GM18870 (cell line): ENCODE measurements at regions not wholly inside any gene's neighbourhood (a gene's known extent, or its start where the extent isn't known, plus 50 kb on each side); places are given as distances from the start of the nearest gene placed in this dataset.
"Not testable (repeated sequence)": the region's sequence is repeated elsewhere in the genome, so short reads cannot be mapped to it uniquely, and the experiment has no call there.

Experiments used
- ATAC-seq: cut with Tn5 transposase; IDR thresholded peaks from one replicate; pipeline ENCODE4 v1.9.1; 2021; ENCODE audit warnings: moderate library complexity; ENCODE audit not compliant: unreplicated experiment

DNA sequence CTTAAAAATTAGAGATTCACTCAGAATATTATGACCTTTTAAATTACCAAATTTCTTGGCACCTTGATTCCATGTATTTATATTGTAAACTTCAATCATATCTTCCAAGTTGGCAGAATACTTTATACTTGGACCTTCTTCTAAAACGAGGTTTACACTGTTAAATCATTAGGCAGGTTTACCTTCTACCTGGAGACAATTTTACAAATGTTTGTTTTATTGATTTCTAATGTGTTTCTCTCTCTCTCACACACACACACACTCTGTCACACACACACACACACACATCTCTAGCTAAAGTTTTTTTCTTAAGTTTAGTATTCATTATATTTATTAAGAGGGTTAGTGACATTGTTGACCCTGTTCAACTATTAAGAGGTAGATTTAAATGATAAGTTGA lies 1155.6 kb downstream of the NSUN3 start:
- ATAC-seq: no peak

DNA sequence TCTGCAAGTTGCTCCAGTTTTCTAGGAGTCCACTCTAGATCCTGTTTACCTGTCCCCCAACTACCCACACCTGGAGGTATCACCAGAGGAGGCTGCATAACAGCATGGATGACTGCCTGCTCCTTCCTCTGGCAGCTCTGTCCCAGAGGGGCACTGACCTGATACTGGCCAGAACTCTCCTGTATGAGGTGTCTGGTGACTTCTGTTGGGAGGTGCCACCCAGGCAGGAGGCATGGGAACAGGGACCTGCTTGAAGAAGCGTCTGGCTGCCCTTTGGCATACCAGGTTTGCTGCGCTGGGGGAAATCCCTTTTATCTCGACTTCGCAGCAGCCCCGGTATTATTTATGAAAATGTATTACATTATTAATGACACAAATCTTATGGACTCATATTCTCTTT lies 1163.6 kb downstream of the NSUN3 start:
- no peak for ATAC-seq

DNA sequence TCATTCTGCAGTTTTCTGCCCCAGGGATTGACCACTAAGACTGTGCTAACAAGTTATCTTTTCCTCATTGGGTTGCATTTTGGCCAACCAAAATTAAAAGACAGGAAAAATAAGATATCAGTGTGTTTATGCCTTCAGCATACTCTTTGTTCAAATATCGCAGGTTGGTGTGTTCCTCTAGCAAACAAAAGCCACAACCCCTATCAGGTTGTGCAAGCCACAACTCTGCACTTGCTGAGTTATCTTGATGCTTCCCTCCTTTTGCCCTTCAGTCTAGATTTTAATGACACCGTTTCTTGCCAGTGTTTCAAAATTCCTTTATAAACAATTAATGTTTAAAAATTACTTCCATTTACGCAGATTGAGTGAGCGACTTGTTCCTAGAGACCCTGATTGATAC lies 1164.2 kb downstream of the NSUN3 start:
- no peak for ATAC-seq

DNA sequence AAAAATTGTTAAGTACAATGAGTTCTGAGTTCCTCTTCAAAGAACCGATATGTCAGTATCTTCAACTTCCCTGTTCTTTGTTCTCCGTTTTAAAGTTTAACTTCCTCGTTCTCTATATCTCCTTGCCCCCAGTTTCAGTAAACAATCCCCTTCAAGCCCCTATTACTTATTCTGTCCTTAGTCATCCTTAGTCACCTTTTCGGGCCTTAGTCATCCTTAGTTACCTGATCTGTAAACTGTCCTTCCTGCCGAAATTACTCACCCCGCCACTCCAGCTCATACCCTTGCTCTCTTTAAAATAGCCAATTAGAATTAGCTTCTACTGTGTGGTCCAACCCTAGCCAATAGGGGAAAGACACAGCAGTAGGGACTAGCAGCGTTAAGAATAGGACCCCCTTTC lies 1165.6 kb downstream of the NSUN3 start:
- no peak for ATAC-seq

- ATAC-seq: no peak
Measured at GRCh38 chr3:95235916-95236315, 1173.1 kb downstream of the NSUN3 start.

- ATAC-seq: no peak
Measured at GRCh38 chr3:95237783-95238182, 1174.9 kb downstream of the NSUN3 start.

GRCh38 chr3:95240395-95240794 lies 1177.5 kb downstream of the NSUN3 start:
- no peak for ATAC-seq

DNA sequence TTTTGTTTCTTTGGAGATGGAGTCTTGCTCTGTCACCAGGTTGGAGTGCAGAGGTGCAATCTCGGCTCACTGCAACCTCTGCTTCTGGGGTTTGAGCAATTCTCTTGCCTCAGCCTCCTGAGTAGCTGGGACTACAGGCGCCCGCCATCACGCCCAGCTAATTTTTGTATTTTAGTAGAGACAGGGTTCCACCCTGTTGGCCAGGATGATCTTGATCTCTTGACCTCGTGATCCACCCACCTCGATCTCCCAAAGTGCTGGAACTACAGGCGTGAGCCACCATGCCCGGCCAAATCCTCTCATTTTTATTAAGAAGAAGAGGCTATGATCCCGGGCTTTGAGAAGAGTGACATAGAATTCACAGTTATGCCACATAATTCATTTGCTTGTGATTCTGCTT lies 1178.4 kb downstream of the NSUN3 start:
- not testable (repeated sequence) for ATAC-seq

DNA sequence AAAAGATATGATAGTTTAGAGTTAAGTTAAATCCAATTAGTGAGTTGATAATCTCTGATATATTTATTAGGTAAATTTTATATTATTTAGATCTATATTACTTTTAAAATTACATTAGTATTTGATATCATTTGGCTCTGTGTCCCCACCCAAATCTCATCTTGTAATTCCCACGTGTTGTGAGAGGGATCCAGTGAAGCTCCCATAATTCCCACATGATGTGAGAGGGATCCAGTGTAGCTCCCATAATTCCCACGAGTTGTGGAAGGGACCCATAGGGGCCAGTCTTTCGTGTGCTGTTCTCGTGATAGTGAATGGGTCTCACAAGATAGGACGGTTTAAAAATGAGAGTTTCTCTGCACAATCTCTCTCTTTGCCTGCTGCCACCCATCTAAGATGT lies 1183.6 kb downstream of the NSUN3 start:
- no peak for ATAC-seq

GRCh38 chr3:95254061-95254460 lies 1191.2 kb downstream of the NSUN3 start:
- no peak for ATAC-seq

DNA sequence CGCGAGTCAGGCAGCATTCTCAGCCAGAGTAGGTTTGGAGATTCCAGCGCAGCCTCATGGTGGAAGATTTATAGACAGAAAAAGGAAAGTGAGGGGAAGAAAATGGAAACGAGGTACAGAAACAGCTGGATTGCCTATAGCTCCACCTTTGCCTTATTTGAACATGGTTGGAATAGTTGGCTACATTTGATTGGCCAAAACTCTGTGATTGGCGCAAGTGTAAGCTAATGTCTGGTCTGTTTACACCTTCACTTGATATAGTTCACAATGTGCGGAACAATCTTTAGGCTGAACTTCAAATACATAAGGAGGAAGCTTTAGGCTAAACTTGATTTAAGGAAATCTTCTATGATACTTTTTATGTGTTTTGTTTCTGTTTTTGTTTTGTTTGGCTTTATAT lies 1191.9 kb downstream of the NSUN3 start:
- no peak for ATAC-seq

DNA sequence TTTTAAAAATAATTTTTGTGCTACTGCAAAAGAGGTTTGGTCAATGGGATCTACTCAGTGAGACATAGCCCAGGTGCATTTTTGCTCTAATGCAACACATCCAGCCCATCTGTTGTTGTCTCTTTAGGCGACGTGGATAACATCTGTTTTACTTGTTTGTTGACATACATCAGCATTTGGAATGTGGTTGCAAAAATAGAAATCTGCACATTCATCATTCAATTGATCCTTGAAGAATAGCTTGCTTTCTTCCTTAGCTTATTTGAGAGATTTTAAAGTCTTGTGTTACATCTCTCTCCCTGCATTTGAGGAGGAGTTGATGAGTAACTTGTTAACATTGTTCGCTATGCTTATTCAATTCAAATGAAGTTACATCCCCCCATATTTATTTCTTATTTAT lies 1202.3 kb downstream of the NSUN3 start:
- no peak for ATAC-seq

- no peak for ATAC-seq
Measured at GRCh38 chr3:95271395-95271794, 1208.5 kb downstream of the NSUN3 start.

DNA sequence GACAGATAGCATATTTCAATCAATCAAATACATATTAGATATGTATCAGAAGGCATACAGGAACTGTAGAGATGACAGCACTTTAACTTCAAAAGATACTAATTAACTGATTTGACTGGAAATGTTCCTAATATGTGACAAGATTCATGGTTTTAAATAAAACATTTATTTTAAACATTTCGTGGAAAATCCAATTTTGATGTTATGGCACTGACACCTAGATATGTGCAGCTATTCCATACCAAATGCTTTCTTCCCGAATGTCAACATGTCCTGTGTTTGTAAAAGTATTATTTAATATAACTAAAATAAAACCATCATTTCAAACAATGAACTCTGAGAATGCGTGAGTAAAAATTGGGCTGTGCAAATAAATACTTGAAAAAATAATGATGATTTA lies 1209.3 kb downstream of the NSUN3 start:
- ATAC-seq: no peak

DNA sequence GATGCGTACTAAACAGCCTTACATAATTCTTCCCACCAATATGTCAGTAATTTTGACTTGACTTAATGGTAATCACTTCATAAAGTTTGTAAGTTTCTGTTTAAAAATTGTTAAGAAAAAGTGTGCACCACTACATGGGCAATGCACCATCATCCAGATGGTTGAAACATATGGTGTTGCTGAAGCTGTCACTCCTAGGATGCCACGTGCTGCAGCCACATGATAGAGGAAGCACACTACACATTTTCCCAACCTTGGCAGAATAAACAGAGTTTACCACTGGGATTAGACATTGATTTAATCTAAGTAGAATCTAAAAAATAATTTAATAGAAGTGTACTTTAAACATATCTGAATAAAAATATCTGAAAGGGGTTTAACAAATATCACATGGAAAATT lies 1209.9 kb downstream of the NSUN3 start:
- no peak for ATAC-seq

GRCh38 chr3:95277613-95278012 lies 1214.8 kb downstream of the NSUN3 start:
- ATAC-seq: no peak

GRCh38 chr3:95280711-95281352 lies 1218.0 kb downstream of the NSUN3 start:
- no peak for ATAC-seq

DNA sequence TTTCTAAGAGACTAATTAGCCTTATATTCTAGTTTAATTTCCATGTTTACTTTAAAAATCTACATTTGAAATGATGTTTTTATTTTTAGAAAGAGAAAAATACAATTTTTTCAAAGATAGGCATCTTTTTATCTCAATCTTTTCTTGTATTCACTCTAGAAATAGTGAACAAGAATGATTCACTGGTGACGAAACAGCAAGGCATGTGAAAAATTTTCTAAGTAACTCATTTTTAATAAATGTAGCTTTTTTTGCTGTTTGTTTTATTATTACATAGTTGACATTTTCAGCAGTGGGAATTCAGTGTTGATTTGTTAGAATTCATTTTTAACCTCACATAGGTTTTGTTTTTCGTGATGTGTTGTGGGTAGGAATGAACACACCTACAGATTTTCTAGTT lies 1226.4 kb downstream of the NSUN3 start:
- ATAC-seq: no peak

DNA sequence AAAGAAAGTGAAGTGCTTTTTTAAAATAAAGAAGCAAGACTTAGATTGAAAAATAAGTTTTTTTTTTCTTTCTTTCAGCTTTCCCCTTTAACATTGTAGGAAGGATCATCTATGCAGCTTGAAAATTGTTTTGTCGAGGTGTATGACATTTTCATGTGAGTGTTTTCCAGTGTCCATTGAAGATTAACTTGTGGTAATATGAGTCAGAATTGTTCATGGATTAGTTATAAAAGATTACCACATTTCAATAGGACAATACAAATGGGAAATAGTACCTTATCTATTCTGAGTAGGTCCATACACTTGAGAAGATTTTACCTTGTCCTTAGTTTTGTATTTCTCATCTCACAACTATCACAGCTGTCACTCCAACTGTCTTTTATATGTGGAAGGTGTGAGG lies 1234.7 kb downstream of the NSUN3 start:
- ATAC-seq: no peak

DNA sequence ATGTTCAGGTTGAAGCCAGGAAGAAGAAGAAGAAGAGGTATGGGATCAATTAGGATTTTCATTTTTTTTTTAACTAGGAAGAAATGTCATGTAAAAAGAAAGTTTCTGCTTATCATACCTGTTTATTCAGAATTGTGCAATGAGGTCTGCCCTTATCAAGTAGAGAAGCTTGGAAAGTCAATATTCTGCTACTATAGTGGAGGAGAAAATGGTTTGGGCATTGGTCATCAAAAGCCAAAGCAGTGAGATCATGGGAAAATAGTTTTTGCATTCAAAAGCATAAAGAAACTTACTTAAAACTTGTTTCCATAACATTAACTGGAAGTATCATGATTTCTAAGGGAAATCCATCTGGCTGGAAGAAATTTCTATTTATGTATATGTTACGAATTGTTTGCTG lies 1239.2 kb downstream of the NSUN3 start:
- ATAC-seq: no peak

GRCh38 chr3:95310560-95310959 lies 1247.7 kb downstream of the NSUN3 start:
- ATAC-seq: no peak

- ATAC-seq: peak; percentile 93
Measured at GRCh38 chr3:95311272-95311671, 1248.4 kb downstream of the NSUN3 start.

- no peak for ATAC-seq
Measured at GRCh38 chr3:95312650-95313049, 1249.8 kb downstream of the NSUN3 start.
